ENCODE measurements at regions not wholly inside any gene's neighbourhood (a gene's known extent, or its start where the extent isn't known, plus 50 kb on each side); places are given as distances from the start of the nearest gene placed in this dataset.
"Not testable (repeated sequence)": the region's sequence is repeated elsewhere in the genome, so short reads cannot be mapped to it uniquely, and the experiment has no call there.

GRCh38 chr10:28186887-28187578 is 115.8 kb downstream of the MPP7 start:
- no peak for DNase-seq

DNA sequence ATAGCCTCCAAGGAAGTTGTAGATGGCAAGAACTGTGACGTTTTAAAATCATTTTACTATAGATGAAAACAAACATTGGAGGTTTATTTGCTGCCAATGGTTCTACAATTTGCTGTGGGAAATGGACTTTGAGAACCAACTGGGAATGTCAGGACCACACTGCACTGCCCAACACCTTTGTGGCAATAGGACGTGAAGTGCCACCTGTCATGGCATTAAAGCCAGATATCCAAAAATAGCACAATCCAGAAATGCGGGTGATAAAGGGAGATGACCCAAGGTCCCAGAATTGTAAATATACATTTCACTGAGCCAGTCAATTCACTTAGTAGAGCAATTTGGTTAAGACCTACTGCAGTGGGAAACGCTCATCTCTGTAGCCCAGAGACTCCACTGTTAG is 116.4 kb downstream of the MPP7 start:
- no peak for DNase-seq

GRCh38 chr10:28184810-28185209 is 118.1 kb downstream of the MPP7 start:
- DNase-seq = no peak

GRCh38 chr10:28181478-28182096 is 121.3 kb downstream of the MPP7 start:
- no peak for DNase-seq

DNA sequence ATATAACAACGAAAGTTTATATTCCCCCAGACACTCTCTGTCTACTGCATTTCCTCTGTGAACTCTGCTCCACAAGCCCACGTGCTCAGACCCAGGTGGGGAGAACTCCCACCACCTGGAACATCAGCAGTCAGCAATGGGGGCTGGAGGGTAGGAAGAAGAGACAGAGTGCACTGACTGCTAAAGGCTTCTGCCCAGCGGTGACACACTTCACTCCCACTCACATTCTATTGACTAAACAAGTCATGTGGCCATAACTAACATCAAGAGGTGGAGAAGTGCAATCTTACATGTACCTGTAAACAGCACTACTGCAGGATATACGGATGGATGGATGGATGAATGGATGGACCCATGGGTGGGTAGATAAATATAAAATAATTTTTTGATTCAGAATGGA is 122.2 kb downstream of the MPP7 start:
- DNase-seq = no peak

DNA sequence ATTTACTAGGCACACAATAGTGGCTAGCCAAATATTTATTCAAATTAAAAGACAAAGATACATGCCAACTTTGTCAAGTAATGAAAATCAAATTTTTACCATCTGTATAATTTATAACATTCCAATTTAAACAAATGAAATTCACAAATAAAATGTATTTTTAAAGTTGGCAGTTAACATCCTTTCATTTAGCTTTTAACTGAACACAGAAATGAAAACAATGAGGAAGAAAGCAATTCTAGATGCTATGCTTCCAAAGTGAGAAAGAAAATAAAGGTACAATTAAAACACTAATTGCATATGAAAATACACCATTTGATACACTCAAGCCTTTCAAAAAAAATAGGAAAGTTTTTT is 123.1 kb downstream of the MPP7 start:
- DNase-seq = no peak

DNA sequence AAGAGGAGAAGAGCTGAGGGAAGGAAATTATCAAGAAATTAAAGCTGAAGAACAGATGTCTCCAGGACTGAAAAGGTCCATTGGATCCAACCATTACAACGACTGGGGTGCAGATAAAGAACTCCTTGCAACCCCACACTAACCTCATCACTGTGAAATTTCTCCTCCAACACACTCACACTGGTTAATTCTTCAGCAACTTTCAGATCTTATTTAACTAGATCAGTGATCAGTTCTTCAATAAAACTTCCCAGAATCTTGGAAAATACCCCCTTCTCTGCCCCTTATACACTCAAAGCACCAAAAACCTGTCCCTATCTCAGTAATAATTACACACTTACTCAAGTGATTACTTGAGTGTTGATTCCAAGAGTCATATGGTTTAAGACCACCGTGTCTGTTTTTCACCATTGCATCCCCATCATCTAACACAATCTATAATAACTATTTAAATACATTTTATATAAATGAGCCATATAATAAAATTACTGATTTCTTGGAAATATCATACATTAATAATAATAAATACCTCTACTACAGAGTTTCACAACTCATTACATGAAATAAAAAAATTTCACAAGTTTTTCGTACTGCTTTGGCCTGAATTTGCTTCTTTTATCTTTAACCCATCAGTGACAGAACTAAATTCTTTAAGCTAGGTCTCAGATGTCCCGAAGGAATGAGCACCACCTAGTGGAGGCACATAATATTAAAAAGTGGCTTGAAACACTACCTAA is 123.7 kb downstream of the MPP7 start:
- peak; percentile 1 for DNase-seq

DNA sequence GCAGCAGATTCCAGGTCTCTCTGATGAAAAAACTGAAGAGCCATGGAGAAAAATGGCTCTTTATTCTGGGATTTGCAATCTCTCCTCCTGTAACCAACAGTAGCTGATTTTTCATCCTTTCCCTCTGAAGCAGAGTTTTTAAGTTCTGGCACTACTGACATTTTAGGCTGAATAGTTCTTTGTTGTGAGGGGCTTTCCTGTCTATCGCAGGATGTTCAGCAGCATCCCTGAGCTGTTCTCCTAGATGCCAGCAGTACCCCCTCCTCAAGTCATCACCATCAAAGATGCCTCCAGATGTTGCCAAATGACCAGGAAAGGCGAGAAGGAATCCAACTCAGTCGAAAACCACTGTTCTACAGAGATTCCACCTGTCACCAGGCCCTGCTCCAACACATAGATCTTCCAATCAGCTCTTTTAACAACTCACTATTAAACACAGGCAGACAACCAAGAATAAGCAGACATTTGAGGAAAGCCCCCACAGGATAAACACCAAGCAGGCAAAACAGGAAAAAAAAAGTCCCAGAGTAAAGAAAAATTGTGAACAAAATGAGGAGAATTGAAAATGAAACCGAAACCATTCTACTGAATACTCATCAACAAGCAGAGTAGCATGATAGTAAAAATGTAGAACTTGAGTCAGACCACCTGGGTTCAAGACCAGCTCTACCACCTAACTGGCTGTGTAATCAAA is 124.8 kb downstream of the MPP7 start:
- no peak for DNase-seq

DNA sequence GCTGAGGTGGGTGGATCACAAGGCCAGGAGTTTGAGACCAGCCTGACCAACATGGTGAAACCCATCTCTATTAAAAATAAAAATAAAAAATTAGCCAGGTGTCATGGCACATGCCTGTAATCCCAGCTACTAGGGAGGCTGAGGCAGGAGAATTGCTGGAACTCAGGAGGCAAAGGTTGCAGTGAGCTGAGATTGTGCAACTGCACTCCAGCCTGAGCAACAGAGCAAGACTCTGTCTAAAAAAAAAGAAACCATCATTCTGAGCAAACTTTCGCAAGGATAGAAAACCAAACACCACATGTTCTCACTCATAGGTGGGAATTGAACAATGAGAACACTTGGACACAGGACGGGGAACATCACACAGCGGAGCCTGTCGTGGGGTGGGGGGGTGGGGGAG is 126.4 kb downstream of the MPP7 start:
- not testable (repeated sequence) for DNase-seq

DNA sequence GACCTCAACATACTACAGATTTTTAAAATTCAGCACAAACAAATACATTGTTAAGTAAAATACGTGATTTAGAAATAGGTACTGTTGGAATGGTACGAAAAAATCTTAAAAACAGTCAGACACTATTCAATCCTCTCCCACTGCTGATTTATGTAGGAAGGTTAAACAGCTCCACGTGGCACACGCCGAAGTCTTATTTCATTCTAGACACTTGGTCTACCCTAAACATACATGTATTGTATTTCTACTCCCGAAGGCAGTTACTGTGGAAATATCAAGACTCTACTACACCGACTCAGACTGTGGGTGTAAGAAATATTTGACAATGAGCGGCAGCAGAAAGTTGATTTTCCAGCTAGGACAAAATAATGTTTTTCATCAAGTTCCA is 130.6 kb downstream of the MPP7 start:
- DNase-seq = no peak

GRCh38 chr10:28171468-28172222 is 131.2 kb downstream of the MPP7 start:
- no peak for DNase-seq

GRCh38 chr10:28169525-28169924 is 133.3 kb downstream of the MPP7 start:
- DNase-seq = no peak

- DNase-seq = no peak
Observed at GRCh38 chr10:28160866-28161405, 141.9 kb downstream of the MPP7 start.

- no peak for DNase-seq
Observed at GRCh38 chr10:28157379-28157778, 145.5 kb downstream of the MPP7 start.

- DNase-seq = no peak
Observed at GRCh38 chr10:28155726-28156125, 147.1 kb downstream of the MPP7 start.

- no peak for DNase-seq
Observed at GRCh38 chr10:28151636-28152035, 151.2 kb downstream of the MPP7 start.

DNA sequence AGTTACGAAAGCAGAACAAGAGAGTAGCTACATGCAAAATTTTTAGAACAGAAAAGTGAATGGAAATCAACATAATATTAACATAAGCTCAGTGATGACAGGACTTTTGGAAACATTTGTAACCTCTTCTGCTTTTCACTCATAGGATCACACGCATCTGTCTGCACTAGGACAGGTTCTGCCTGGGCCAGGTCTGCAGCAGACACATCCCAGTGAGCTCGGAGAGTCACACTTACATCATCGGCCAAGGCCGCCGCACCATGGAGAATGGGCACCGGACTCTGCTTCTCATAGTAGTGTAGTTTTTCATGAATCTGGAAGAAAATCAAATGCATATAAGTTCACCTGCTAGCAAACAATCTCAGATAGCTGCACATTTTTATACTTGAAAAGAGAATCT is 150.9 kb upstream of the ODAD2 start:
- DNase-seq = no peak

DNA sequence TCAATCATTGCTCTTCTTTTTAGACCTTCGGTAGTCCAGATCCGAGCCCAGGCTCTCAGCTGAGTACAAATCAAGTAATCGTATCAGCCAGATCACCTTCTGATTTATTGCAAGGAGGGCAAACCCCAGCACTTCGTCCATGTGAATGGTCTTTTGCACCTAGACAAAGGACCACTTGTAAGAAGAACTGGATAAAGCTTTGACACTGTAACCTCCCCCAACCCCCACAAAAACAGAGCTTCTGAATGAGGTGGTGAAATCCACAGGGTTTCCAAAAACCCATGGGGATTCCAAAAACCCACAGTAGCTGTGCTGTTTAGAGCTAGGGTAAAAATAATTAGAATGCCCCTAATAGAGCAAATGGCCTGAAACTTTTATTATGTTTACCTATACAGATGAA is 148.8 kb upstream of the ODAD2 start:
- no peak for DNase-seq

GRCh38 chr10:28139138-28139537 is 140.3 kb upstream of the ODAD2 start:
- no peak for DNase-seq

- DNase-seq = no peak
Observed at GRCh38 chr10:28137907-28138880, 139.3 kb upstream of the ODAD2 start.

DNA sequence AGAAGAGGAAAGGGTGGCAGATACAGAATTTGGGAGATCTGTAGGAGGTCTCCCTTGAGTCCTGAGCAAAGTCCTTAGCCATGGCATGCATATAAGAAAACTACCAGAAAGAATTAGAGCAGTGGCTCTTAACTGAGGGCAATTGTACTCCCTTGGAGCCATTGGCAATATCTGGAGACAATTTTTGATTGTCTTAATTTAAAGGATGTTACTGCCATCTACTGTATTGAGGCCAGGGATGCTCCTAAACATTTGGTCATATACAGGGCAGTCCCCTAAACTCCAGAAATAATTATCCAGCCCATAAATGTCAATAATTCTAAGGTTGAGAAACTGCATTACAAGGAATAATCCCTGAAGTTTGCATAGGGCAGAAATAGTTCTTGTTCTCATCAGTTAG is 136.4 kb upstream of the ODAD2 start:
- DNase-seq = no peak
